Esophagus squamous epithelium (tissue), 5 donors: ENCODE measurements at regions not wholly inside any gene's neighbourhood (a gene's known extent, or its start where the extent isn't known, plus 50 kb on each side); places are given as distances from the start of the nearest gene placed in this dataset.

Experiments used
- DNase-seq: peaks from one replicate; lab custom pipeline; 2025; lab: John Stamatoyannopoulos, UW
- H3K27ac ChIP-seq, 4 donors: fragments of 200-600 bp; sonication (generic); one replicate each; pipeline ENCODE4 v1.5.1; 2016 to 2019; ENCODE audit warnings: mild to moderate bottlenecking in 1 of 4
- H3K27me3 ChIP-seq, 4 donors: fragments of 200-600 bp; sonication (generic); 1 replicate in 3 of 4; 2 replicates in 1 of 4; pipeline versions ENCODE4 v1.5.1 to v1.6.0; 2017 to 2021; ENCODE audit warnings: antibody characterized with exemption in 1 of 4
- H3K36me3 ChIP-seq, 3 donors: fragments of 200-600 bp; sonication (generic); one replicate each; pipeline ENCODE4 v1.5.1; 2016 to 2019
- H3K4me1 ChIP-seq, 3 donors: fragments of 200-600 bp; sonication (generic); one replicate each; pipeline ENCODE4 v1.5.1; 2017 to 2019
- H3K4me3 ChIP-seq, 4 donors: fragments of 200-600 bp; sonication (generic); 1 replicate in 3 of 4; 2 replicates in 1 of 4; pipeline ENCODE4 v1.5.1; 2016 to 2019; ENCODE audit warnings: mild to moderate bottlenecking in 2 of 4, moderate library complexity in 1 of 4
- H3K9me3 ChIP-seq, 3 donors: fragments of 200-600 bp; sonication (generic); one replicate each; pipeline ENCODE4 v1.5.1; 2016 to 2019
- POLR2A ChIP-seq, 4 donors: fragments of 450-650 bp; IDR thresholded peaks; one replicate each; pipeline ENCODE4 v1.6.1; 2017; ENCODE audit warnings: antibody characterized with exemption in 4 of 4, mild to moderate bottlenecking in 4 of 4, moderate library complexity in 3 of 4
- WGBS, 2 donors: methylation state at CpG; one replicate each; pipeline ENCODE4 v1.1.5; 2018; 5-methylcytosine and 5-hydroxymethylcytosine counted together
- intact Hi-C: fragments of 100-400 bp; cut with DNase I; formaldehyde crosslinking; loops from one replicate; pipeline ENCODE4 v1.15.0; 2022
- TF ChIP-seq, protein P1 (sequence below), 6 experiments: fragments of 450-650 bp in 4 of 6; fragments of 200-600 bp in 2 of 6; sonication (generic) in 2 of 6; IDR thresholded peaks; one replicate each; pipeline ENCODE4 v1.5.1; 2016 to 2019; ENCODE audit warnings: antibody characterized with exemption in 6 of 6, mild to moderate bottlenecking in 4 of 6, moderate library complexity in 4 of 6
- donor health status: DM: yes; HTN: yes; CAD: no.

DNA sequence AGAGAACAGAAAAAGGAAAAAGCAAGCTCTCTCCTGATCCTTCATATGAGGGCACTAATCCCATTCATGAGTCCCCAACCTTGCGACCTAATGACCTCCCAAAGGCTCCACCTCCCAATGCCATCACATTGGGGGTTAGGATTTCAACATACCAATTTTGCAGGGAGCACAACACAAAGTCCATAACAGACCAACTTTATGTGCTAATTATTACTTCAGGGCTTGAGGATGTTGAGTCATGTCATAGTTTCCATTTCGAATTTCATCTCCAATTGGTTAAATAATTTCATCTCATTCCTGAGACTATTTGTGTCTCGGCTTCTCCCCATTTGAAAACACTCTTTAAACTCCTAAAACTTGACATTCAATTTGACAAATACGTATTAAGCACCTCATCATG, 69.9 kb upstream of the KLF7 start:
- H3K4me1 ChIP-seq: peaks cover 12 to 42% (median 24%) of the 10 kb centered on the region in 3 donors
- H3K27ac ChIP-seq: no peak overlapping the region
- no peaks in the 10 kb centered on the region for H3K36me3 ChIP-seq
- H3K9me3 ChIP-seq: no peaks in the 10 kb centered on the region
- intact Hi-C loops: no loop called here
- no peak overlapping the region for H3K4me3 ChIP-seq
- WGBS, 2 donors: 75 to 80% methylated on average over 4 of the region's 4 CpGs
- no peaks in the 10 kb centered on the region for H3K27me3 ChIP-seq
- TF ChIP-seq, protein P1, sequence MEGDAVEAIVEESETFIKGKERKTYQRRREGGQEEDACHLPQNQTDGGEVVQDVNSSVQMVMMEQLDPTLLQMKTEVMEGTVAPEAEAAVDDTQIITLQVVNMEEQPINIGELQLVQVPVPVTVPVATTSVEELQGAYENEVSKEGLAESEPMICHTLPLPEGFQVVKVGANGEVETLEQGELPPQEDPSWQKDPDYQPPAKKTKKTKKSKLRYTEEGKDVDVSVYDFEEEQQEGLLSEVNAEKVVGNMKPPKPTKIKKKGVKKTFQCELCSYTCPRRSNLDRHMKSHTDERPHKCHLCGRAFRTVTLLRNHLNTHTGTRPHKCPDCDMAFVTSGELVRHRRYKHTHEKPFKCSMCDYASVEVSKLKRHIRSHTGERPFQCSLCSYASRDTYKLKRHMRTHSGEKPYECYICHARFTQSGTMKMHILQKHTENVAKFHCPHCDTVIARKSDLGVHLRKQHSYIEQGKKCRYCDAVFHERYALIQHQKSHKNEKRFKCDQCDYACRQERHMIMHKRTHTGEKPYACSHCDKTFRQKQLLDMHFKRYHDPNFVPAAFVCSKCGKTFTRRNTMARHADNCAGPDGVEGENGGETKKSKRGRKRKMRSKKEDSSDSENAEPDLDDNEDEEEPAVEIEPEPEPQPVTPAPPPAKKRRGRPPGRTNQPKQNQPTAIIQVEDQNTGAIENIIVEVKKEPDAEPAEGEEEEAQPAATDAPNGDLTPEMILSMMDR (IDR thresholded peaks at IDR 0.05): no peak
- no peak for DNase-seq

DNA sequence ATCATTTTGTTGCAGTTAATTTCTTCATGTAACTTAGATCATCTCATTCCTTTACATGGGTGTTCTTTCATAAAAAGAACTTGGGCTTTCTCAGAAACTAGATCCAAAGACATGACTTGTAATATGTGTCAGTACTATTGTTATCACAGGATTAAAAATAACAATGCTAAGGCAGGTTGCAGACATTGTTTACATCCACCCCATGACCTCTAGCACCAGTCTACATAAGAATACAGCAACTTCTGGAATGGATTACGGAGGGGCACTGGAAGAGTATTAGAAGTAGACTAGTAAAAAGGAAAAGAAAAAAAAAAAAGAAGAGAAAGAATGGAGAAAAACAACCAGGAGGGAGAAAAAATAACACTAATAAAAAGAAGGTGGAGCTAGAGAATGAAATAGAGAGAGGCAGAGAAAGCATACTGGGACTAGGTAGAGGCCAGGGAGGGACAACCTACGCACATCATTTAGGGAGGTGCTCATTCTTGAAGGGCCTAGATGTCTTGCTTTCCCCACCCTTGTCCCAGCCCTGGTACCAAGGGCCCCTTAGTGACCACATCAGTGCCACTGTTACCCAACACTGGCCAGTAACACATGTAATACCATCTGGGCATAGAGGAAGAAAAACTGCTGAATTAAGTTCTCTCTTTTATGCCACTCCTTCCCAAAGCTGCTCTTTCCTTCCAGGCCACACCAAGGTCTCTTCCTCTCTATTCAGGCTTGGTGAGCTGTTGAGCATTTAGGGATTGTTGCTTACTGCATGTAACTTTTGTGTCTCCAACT, 70.6 kb upstream of the KLF7 start:
- intact Hi-C loops: no loop called here
- 83 to 91% methylated on average over 2 of the region's 2 CpGs for WGBS, 2 donors
- Histone ChIP-seq H3K9me3 (no peaks in the 10 kb centered on the region), H3K36me3 (no peaks in the 10 kb centered on the region), H3K27ac (peak overlapping the region in 1 of 4 donors; percentile 19), H3K4me3 (no peak overlapping the region), H3K27me3 (no peaks in the 10 kb centered on the region), H3K4me1 (peaks cover 12 to 40% (median 25%) of the 10 kb centered on the region in 3 donors)
- no peak for DNase-seq
- TF ChIP-seq POLR2A (IDR thresholded peaks at IDR 0.05): no peak
- TF ChIP-seq, protein P1 (IDR thresholded peaks at IDR 0.05): no peak

DNA sequence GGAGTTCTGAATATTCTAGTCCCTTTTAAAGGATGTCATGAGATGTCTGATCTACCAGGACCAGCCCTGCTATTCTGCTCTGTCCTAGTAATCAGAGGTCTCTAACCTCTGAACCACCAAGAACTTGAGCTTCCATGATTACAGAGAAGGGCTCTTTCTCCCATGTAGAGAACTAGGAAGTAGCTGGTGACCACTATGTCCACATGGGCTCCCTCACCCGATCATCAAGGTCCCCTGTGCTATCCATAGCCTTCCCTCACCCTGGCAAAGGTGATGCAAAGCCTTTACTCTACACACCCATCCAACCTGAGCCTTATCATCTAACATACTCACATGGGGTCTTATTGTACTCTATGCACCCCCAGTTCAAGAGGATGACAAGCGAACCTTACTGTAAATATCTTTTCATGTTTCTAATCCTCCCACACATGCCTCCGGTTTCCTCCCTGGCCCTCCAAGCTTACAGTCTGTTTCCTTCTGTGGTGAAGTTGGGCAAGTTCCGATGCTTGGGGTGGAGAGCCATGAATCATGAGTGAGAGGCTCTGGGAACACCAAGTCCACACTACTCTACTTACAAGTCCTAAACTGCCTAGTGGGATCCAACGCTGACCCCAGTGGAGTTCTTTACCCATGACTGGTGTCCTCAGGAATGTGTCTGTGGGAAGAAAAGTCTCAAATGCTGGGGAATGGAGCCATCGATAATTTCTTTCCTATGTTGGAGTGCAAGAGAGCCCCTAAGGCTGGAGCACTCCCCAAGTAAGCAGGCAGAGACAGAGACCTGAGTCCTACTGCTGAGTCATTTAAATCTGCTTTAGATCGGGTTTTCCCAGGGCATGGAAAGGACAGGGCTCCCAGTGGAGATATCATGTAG, 73.3 kb upstream of the KLF7 start:
- no peaks in the 10 kb centered on the region for H3K9me3 ChIP-seq
- H3K36me3 ChIP-seq: no peaks in the 10 kb centered on the region
- H3K4me3 ChIP-seq: peak overlapping the region in 2 of 4 donors; percentile 4 to 41
- peak; percentile 18 for DNase-seq
- 17 to 20% methylated on average over 6 of the region's 7 CpGs for WGBS, 2 donors
- TF ChIP-seq, protein P1 (IDR thresholded peaks at IDR 0.05): no peak
- no peak for TF ChIP-seq POLR2A (IDR thresholded peaks at IDR 0.05)
- H3K27me3 ChIP-seq: no peaks in the 10 kb centered on the region
- peaks cover 12 to 40% (median 25%) of the 10 kb centered on the region in 3 donors for H3K4me1 ChIP-seq
- H3K27ac ChIP-seq: peak overlapping the region; percentile 74 to 88 (median 86)
- intact Hi-C loops: no loop called here

DNA sequence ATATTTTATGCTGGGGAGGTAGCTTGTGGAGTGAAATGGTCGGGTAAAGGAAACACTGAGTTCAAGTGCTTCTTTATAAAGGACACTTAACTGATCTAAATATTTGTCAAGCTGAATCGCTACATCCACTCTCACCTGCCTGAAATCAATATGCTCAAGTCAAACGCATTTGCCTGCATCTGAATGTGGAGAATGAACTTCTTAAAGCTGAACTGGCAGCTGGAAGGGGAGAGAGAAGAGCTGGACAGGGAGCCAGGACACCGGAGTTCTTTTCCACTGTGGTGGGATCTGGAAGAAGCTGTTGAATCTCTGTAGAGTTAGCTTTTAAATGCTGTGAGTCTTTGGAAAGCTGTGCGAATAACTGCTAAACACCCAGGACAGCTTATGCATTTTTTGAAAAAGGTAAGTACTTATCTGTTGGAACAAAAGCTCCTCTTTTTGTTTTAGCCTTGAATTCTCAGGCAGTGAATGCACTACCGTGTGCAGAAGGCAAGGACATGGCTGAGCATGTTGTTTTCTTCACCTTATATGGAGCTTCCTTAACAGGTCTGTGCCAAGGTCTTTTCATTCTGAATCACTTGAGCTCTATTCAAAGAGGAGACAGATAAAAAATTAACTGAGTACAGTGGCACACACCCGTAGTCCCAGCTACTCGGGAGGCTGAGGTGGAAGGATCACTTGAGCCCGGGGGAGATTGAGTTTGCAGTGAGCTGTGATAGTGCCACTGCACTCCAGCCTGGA, 74.2 kb upstream of the KLF7 start:
- WGBS, 2 donors: 23 to 30% methylated on average over 9 of the region's 9 CpGs
- H3K4me3 ChIP-seq: peak overlapping the region in 2 of 4 donors; percentile 4 to 41
- H3K4me1 ChIP-seq: peaks cover 12 to 40% (median 25%) of the 10 kb centered on the region in 3 donors
- no peak for DNase-seq
- H3K36me3 ChIP-seq: no peaks in the 10 kb centered on the region
- H3K27me3 ChIP-seq: no peaks in the 10 kb centered on the region
- intact Hi-C loops: no loop called here
- H3K9me3 ChIP-seq: no peaks in the 10 kb centered on the region
- H3K27ac ChIP-seq: peak overlapping the region; percentile 74 to 88 (median 86)
- TF ChIP-seq, protein P1 (IDR thresholded peaks at IDR 0.05): no peak
- TF ChIP-seq POLR2A (IDR thresholded peaks at IDR 0.05): no peak
